T-helper 17 cell (primary cell): ENCODE measurements at regions not wholly inside any gene's neighbourhood (a gene's known extent, or its start where the extent isn't known, plus 50 kb on each side); places are given as distances from the start of the nearest gene placed in this dataset.

Experiments used
- ATAC-seq: fragments of 150-1000 bp; cut with Tn5 transposase; 2 replicates; pipeline ENCODE4 v1.10.0; 2021; ENCODE audit warnings: mild to moderate bottlenecking, moderate library complexity
- DNase-seq, 3 donors: peaks; one replicate each; pipeline versions ENCODE4 v3.0.0 to v3.0.0-alpha.2; 2020 to 2021
- H3K9me3 ChIP-seq: one replicate; pipeline ENCODE4 v1.7.0; 2013; ENCODE audit warnings: low read length, mild to moderate bottlenecking; ENCODE audit not compliant: control insufficient read depth, poor library complexity, severe bottlenecking
- H3K27ac Mint-ChIP-seq: one replicate; pipeline ENCODE4 v1.8.0; 2022; ENCODE audit warnings: mild to moderate bottlenecking, moderate library complexity, mixed read lengths
- H3K27me3 Mint-ChIP-seq: one replicate; pipeline ENCODE4 v1.8.0; 2022; ENCODE audit warnings: mixed read lengths
- H3K36me3 Mint-ChIP-seq: one replicate; pipeline ENCODE4 v1.8.0; 2022; ENCODE audit warnings: low read depth, mixed read lengths
- H3K4me1 Mint-ChIP-seq: one replicate; pipeline ENCODE4 v1.8.0; 2022; ENCODE audit warnings: mild to moderate bottlenecking, mixed read lengths
- H3K4me3 Mint-ChIP-seq: one replicate; pipeline ENCODE4 v1.8.0; 2022; ENCODE audit warnings: mild to moderate bottlenecking, moderate library complexity, mixed read lengths

DNA sequence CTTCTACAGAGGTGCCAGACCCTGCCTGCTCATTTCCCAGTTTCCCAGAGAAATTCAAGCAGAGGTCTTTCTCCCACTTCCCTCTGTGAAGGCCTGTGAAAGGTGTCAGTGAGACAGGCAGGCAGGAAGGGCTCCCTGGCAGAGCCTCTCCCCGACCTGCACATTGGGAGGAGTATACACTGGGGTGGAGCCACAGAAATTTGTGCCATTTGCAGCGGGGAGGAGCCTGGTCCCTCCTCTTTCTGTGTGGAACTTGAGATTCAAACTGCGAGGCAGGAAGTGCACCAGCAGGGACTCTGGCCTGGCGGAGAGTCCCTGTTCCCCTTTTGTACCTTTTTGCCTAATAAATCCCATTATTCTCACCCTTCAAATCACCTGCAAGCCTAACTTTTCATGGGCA, 54.6 kb upstream of the OPN4 start:
- H3K4me3 Mint-ChIP-seq: no peak overlapping the region
- DNase-seq (no peak), ATAC-seq (no peak)
- peaks cover 6% of the 10 kb centered on the region for H3K27me3 Mint-ChIP-seq
- H3K9me3 ChIP-seq: no peaks in the 10 kb centered on the region
- H3K36me3 Mint-ChIP-seq: no peaks in the 10 kb centered on the region
- H3K27ac Mint-ChIP-seq: no peak overlapping the region
- H3K4me1 Mint-ChIP-seq: peaks cover 10% of the 10 kb centered on the region

DNA sequence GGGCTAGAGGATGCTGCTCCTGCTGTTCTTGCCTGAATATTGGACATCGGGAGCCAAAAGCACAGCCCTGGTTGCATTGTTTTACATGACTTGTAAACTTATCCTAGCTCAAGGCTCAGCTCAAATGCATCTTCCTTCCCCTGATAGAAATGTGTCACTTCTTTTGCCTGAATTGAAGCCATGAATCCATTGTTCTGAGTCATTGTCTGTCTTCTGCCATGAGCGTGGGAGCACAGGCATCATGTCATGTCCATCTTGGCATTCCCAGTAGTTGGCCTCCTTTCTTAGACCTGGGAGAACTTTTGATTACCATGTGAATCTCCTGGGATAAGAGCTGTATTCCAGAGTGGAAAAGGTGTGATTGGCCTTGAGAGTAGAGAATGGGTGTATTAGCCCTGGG, 54.1 kb upstream of the OPN4 start:
- Mint-ChIP-seq H3K27me3 (peaks cover 6% of the 10 kb centered on the region), H3K4me1 (peaks cover 10% of the 10 kb centered on the region), H3K27ac (no peak overlapping the region), H3K4me3 (no peak overlapping the region), H3K36me3 (no peaks in the 10 kb centered on the region)
- ATAC-seq (no peak), DNase-seq (no peak)
- no peaks in the 10 kb centered on the region for H3K9me3 ChIP-seq

DNA sequence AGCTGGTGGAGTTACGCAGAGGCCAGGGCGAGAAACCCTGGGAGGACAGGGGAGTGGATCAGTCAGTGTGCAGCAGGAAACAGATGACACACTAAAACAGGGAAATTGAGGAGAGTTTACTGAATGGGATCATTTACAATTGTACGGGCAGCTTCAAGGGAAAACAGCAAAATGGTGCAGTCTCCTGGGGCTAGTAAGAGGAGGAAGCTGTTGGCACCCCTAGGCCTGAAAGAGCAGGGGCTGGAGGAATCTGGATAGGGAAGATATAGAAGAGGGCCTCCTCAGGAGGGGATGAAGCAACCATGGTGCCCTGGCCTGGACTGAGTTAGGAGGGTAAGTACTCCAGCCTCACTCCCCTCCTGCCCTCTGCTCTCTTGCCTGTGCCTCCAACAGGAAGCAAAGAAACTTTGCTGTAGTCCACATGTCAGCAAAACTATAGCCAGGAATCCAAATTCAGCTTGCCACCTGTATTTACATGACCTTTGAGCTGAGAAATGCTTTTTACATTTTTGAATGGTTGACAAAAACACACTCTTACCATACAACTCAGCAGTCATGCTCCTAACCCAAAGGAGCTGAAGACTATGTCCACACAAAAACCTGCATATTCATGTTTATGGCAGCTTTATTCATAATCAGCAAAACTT, 52.3 kb upstream of the OPN4 start:
- Mint-ChIP-seq H3K27me3 (peaks cover 6% of the 10 kb centered on the region), H3K36me3 (no peaks in the 10 kb centered on the region), H3K27ac (no peak overlapping the region), H3K4me3 (no peak overlapping the region), H3K4me1 (peaks cover 10% of the 10 kb centered on the region)
- no peak for ATAC-seq
- DNase-seq: no peak
- H3K9me3 ChIP-seq: no peaks in the 10 kb centered on the region

DNA sequence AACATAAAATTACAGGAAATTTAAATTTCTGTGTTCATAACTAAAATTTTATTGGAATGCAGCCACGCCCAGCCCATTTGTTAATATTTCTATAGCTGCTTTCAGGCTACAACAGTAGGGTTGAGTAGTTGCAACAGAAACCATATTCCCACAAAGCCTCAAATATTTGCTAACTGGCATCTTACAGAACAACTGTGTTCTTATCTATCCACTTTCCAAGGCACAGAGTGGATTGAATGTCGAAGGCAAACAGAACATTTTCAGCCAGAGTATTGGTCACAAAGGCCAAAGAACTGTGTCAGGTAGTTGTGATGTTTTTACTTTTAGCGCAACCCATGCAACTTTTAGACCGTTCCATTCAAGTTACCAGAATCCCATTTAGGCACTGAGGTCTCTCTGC, 51.1 kb upstream of the OPN4 start:
- ATAC-seq: no peak
- DNase-seq: no peak
- H3K4me3 Mint-ChIP-seq: no peak overlapping the region
- H3K27ac Mint-ChIP-seq: no peak overlapping the region
- peaks cover 10% of the 10 kb centered on the region for H3K4me1 Mint-ChIP-seq
- no peaks in the 10 kb centered on the region for H3K9me3 ChIP-seq
- no peaks in the 10 kb centered on the region for H3K36me3 Mint-ChIP-seq
- peaks cover 6% of the 10 kb centered on the region for H3K27me3 Mint-ChIP-seq
